ENCODE measurements at regions not wholly inside any gene's neighbourhood (a gene's known extent, or its start where the extent isn't known, plus 50 kb on each side); places are given as distances from the start of the nearest gene placed in this dataset.
A peak's percentile ranks its signal among the peaks of the same experiment; 100 is the strongest.

- DNase-seq (no peak), FAIRE-seq (no peak)
- TF ChIP-seq CTCF (IDR thresholded peaks at IDR 0.05; ENCODE audit: borderline replicate concordance, extremely low read depth, insufficient read depth), result no peak
- Histone ChIP-seq H3K36me3 (ENCODE audit: control insufficient read depth in 2 of 3, insufficient read depth in 3 of 3, low read length in 3 of 3) (no peaks in the 10 kb centered on the region), H3K9ac (ENCODE audit: low read length in 3 of 3) (no peak overlapping the region), H3K4me3 (ENCODE audit: low read length in 3 of 3) (no peak overlapping the region), H3K4me1 (ENCODE audit: control insufficient read depth in 2 of 3, insufficient read depth in 2 of 3, low read depth in 1 of 3, low read length in 3 of 3) (no peaks in the 10 kb centered on the region), H3K27ac (ENCODE audit: low read depth in 2 of 2, low read length in 2 of 2) (no peak overlapping the region), H3K27me3 (ENCODE audit: control insufficient read depth, insufficient read depth, low read length) (no peaks in the 10 kb centered on the region), H3K9me3 (ENCODE audit: control insufficient read depth in 2 of 3, insufficient read depth in 1 of 3, low read length in 3 of 3) (no peaks in the 10 kb centered on the region)
- intact Hi-C loops (cut with DNase I), result no loop called here
Observed at GRCh38 chr1:55939866-55940265, 639.5 kb downstream of the PLPP3 start.

- H3K9ac ChIP-seq (ENCODE audit: low read length in 3 of 3), result no peak overlapping the region
- DNase-seq (peak in 1 of 5 donors; percentile 30), FAIRE-seq (no peak)
- no peaks in the 10 kb centered on the region for H3K9me3 ChIP-seq (ENCODE audit: control insufficient read depth in 2 of 3, insufficient read depth in 1 of 3, low read length in 3 of 3)
- H3K4me1 ChIP-seq (ENCODE audit: control insufficient read depth in 2 of 3, insufficient read depth in 2 of 3, low read depth in 1 of 3, low read length in 3 of 3), result no peaks in the 10 kb centered on the region
- intact Hi-C loops (cut with DNase I), result no loop called here
- H3K4me3 ChIP-seq (ENCODE audit: low read length in 3 of 3), result no peak overlapping the region
- H3K27me3 ChIP-seq (ENCODE audit: control insufficient read depth, insufficient read depth, low read length), result no peaks in the 10 kb centered on the region
- TF ChIP-seq CTCF (IDR thresholded peaks at IDR 0.05; ENCODE audit: borderline replicate concordance, extremely low read depth, insufficient read depth), result no peak
- H3K36me3 ChIP-seq (ENCODE audit: control insufficient read depth in 2 of 3, insufficient read depth in 3 of 3, low read length in 3 of 3), result no peaks in the 10 kb centered on the region
- H3K27ac ChIP-seq (ENCODE audit: low read depth in 2 of 2, low read length in 2 of 2), result no peak overlapping the region
Observed at GRCh38 chr1:55938861-55939260, 640.5 kb downstream of the PLPP3 start.

- FAIRE-seq (no peak), DNase-seq (peak in 2 of 5 donors; percentile 12 to 44)
- H3K4me3 ChIP-seq (ENCODE audit: low read length in 3 of 3), result no peak overlapping the region
Observed at GRCh38 chr1:55938376-55938850, 641.0 kb downstream of the PLPP3 start.

More at GRCh38 chr1:55938376-55938850, 641.0 kb downstream of the PLPP3 start:
- no peak for TF ChIP-seq CTCF (IDR thresholded peaks at IDR 0.05; ENCODE audit: borderline replicate concordance, extremely low read depth, insufficient read depth)
- Histone ChIP-seq H3K27me3 (ENCODE audit: control insufficient read depth, insufficient read depth, low read length) (no peaks in the 10 kb centered on the region), H3K4me1 (ENCODE audit: control insufficient read depth in 2 of 3, insufficient read depth in 2 of 3, low read depth in 1 of 3, low read length in 3 of 3) (no peaks in the 10 kb centered on the region), H3K27ac (ENCODE audit: low read depth in 2 of 2, low read length in 2 of 2) (no peak overlapping the region), H3K9me3 (ENCODE audit: control insufficient read depth in 2 of 3, insufficient read depth in 1 of 3, low read length in 3 of 3) (no peaks in the 10 kb centered on the region), H3K36me3 (ENCODE audit: control insufficient read depth in 2 of 3, insufficient read depth in 3 of 3, low read length in 3 of 3) (no peaks in the 10 kb centered on the region), H3K9ac (ENCODE audit: low read length in 3 of 3) (no peak overlapping the region)
- intact Hi-C loops (cut with DNase I), result no loop called here

Data from kidney (tissue), 13 donors.